HepG2 (cell line): ENCODE measurements at regions not wholly inside any gene's neighbourhood (a gene's known extent, or its start where the extent isn't known, plus 50 kb on each side); places are given as distances from the start of the nearest gene placed in this dataset.

Source experiments
- EZH2 ChIP-seq: conservative IDR thresholded peaks from 2 replicates; pipeline ENCODE4 v1.6.1; 2012; ENCODE audit warnings: mild to moderate bottlenecking, low read depth, low read length, moderate library complexity
- MAF1 ChIP-seq: sonication (generic); formaldehyde crosslinking; IDR thresholded peaks from 2 replicates; pipeline ENCODE4 v1.5.0; 2020; ENCODE audit warnings: missing genetic modification reagents, borderline replicate concordance
- PPARG ChIP-seq: conservative IDR thresholded peaks from 2 replicates; pipeline ENCODE4 v1.6.1; 2016; ENCODE audit warnings: missing biosample characterization, missing genetic modification reagents
- SMAD1 ChIP-seq: sonication (generic); formaldehyde crosslinking; IDR thresholded peaks from 2 replicates; pipeline ENCODE4 v1.4.0; 2020; ENCODE audit warnings: missing genetic modification reagents, low read depth, mild to moderate bottlenecking, borderline replicate concordance
- YY1 ChIP-seq: IDR thresholded peaks from 2 replicates; pipeline ENCODE4 v1.6.1; 2011; ENCODE audit warnings: low read length, low read depth, moderate library complexity, mild to moderate bottlenecking; ENCODE audit not compliant: insufficient read depth, insufficient replicate concordance
- ZNF232 ChIP-seq: sonication (generic); formaldehyde crosslinking; IDR thresholded peaks from 2 replicates; pipeline ENCODE4 v1.4.0; 2020; ENCODE audit warnings: missing genetic modification reagents, borderline replicate concordance
- TF ChIP-seq, protein P1 (sequence below), 2 experiments: sonication (generic) in 1 of 2; formaldehyde crosslinking in 1 of 2; IDR thresholded peaks; 2 replicates each; pipeline versions ENCODE4 v1.5.1 to v1.6.1; 2011 to 2020; ENCODE audit warnings: borderline replicate concordance in 1 of 2, low read depth in 1 of 2, low read length in 1 of 2, mild to moderate bottlenecking in 1 of 2, missing genetic modification reagents in 1 of 2, moderate library complexity in 1 of 2
- TF ChIP-seq, protein P2 (sequence below): sonication (generic); formaldehyde crosslinking; conservative IDR thresholded peaks from 2 replicates; pipeline ENCODE4 v1.5.0; 2020; ENCODE audit warnings: missing genetic modification reagents
- TF ChIP-seq, protein P3 (sequence below): sonication (generic); formaldehyde crosslinking; IDR thresholded peaks from 2 replicates; pipeline ENCODE4 v1.4.0; 2020; ENCODE audit warnings: missing genetic modification reagents

DNA sequence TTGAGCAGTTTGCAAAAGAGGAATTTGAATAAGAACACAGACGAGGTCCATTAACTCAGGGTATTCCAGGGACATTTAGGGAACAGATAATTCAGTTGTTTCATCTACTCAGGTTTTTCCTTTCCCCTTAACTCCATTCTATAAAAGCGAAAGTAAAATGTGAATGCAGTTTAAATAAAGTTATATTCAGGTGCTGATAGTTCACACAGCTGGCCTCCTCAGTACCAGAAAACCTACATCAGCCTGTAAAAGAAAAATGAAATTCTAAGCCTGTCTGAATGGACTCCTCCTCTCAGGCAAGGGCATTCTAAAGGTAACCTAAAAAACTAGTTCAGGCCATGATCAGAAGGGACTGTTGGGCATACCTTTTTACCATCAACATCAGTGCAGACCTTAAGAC lies 873.8 kb downstream of the SUCLG1 start:
- TF ChIP-seq EZH2 (no peak), SMAD1 (CRISPR knock-in tag) (no peak), MAF1 (CRISPR knock-in tag) (no peak), PPARG (no peak), ZNF232 (no peak), YY1 (no peak)
- TF ChIP-seq, protein P1, sequence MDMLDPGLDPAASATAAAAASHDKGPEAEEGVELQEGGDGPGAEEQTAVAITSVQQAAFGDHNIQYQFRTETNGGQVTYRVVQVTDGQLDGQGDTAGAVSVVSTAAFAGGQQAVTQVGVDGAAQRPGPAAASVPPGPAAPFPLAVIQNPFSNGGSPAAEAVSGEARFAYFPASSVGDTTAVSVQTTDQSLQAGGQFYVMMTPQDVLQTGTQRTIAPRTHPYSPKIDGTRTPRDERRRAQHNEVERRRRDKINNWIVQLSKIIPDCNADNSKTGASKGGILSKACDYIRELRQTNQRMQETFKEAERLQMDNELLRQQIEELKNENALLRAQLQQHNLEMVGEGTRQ (IDR thresholded peaks at IDR 0.05; ENCODE audit: low read depth, low read length): no peak
- TF ChIP-seq, protein P1 (CRISPR knock-in tag; IDR thresholded peaks at IDR 0.05; ENCODE audit: borderline replicate concordance): no peak
- TF ChIP-seq, protein P2, sequence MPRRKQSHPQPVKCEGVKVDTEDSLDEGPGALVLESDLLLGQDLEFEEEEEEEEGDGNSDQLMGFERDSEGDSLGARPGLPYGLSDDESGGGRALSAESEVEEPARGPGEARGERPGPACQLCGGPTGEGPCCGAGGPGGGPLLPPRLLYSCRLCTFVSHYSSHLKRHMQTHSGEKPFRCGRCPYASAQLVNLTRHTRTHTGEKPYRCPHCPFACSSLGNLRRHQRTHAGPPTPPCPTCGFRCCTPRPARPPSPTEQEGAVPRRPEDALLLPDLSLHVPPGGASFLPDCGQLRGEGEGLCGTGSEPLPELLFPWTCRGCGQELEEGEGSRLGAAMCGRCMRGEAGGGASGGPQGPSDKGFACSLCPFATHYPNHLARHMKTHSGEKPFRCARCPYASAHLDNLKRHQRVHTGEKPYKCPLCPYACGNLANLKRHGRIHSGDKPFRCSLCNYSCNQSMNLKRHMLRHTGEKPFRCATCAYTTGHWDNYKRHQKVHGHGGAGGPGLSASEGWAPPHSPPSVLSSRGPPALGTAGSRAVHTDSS (CRISPR knock-in tag): no peak
- TF ChIP-seq, protein P3, sequence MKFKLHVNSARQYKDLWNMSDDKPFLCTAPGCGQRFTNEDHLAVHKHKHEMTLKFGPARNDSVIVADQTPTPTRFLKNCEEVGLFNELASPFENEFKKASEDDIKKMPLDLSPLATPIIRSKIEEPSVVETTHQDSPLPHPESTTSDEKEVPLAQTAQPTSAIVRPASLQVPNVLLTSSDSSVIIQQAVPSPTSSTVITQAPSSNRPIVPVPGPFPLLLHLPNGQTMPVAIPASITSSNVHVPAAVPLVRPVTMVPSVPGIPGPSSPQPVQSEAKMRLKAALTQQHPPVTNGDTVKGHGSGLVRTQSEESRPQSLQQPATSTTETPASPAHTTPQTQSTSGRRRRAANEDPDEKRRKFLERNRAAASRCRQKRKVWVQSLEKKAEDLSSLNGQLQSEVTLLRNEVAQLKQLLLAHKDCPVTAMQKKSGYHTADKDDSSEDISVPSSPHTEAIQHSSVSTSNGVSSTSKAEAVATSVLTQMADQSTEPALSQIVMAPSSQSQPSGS (CRISPR knock-in tag): no peak
